ENCODE measurements at regions not wholly inside any gene's neighbourhood (a gene's known extent, or its start where the extent isn't known, plus 50 kb on each side); places are given as distances from the start of the nearest gene placed in this dataset.

DNA sequence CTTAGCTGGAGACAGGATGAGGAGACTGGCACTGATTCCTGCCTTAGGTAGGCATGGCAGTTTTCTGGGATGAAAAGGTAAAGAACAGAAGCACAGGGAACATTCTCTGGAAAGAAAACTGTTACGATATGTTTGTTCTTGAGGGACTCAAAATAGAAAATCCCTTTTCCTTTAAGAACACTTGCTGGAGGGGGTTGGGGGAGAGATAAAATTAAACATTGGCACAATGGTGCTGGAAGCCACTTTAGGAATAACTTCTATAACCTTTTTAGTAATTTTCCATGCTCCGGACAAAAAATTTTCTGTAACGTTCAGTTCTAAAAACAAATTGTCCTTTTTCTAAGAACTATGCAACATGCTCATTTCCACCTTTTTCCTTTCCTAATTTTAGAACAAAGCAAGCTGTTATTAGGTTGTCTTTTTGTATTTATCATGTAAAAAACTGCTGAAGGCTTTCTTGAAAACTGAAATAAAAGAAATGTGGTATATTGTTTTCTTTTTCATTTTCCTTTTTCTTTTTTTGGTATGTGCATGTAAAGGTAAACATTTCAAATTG is 343.8 kb downstream of the EPHA4 start:
- Histone ChIP-seq H4K20me1 (ENCODE audit: control insufficient read depth, insufficient read depth, insufficient read length) (no peaks in the 10 kb centered on the region), H4K5ac (ENCODE audit: insufficient read length, low read depth, low read length) (no peak overlapping the region), H2AK5ac (ENCODE audit: insufficient read length, low read length) (no peak overlapping the region), H4K8ac (replicated peaks; ENCODE audit: insufficient read length, low read depth, low read length) (no peak overlapping the region), H3K27me3 (ENCODE audit: insufficient read depth, low read length) (no peaks in the 10 kb centered on the region), H3K23me2 (ENCODE audit: insufficient read length, low read depth, low read length, poor library complexity, severe bottlenecking) (no peaks in the 10 kb centered on the region), H2BK20ac (ENCODE audit: low read depth, low read length, poor library complexity, severe bottlenecking) (no peak overlapping the region), H3K14ac (ENCODE audit: insufficient read depth, low read length) (no peak overlapping the region), H3K9ac (ENCODE audit: extremely low read depth, insufficient read length, low read length) (no peak overlapping the region), H3K79me1 (ENCODE audit: insufficient read depth, low read depth, low read length, poor library complexity, severe bottlenecking) (no peaks in the 10 kb centered on the region), H3T11ph (ENCODE audit: low read length) (no peak overlapping the region), H3K4me2 (ENCODE audit: insufficient read depth, insufficient read length, low read length) (no peak overlapping the region), H2AFZ (ENCODE audit: low read length) (no peak overlapping the region), H2BK12ac (ENCODE audit: insufficient read length, low read depth, low read length) (no peak overlapping the region), H2BK15ac (ENCODE audit: low read depth, low read length) (no peak overlapping the region), H2BK120ac (ENCODE audit: low read depth, low read length, poor library complexity, severe bottlenecking) (no peak overlapping the region), H2BK5ac (ENCODE audit: insufficient read length, low read length) (no peak overlapping the region), H3K79me2 (ENCODE audit: insufficient read depth, low read length) (no peaks in the 10 kb centered on the region), H3K18ac (ENCODE audit: insufficient read length, low read depth, low read length) (no peak overlapping the region), H3K23ac (ENCODE audit: insufficient read length, low read depth, low read length) (no peak overlapping the region), H3K9me3 (ENCODE audit: control insufficient read depth, low read depth, low read length) (no peaks in the 10 kb centered on the region), H3K4ac (ENCODE audit: low read depth, low read length) (no peak overlapping the region), H3K27ac (ENCODE audit: insufficient read length, low read depth, low read length) (no peak overlapping the region), H3K56ac (ENCODE audit: insufficient read length, low read depth, low read length) (no peak overlapping the region), H3K4me1 (ENCODE audit: insufficient read depth, low read length) (no peaks in the 10 kb centered on the region), H4K91ac (ENCODE audit: insufficient read length, low read depth, low read length) (no peak overlapping the region)
- Mint-ChIP-seq H3K27ac (no peak overlapping the region), H3K36me3 (ENCODE audit: insufficient read depth in 1 of 3, low read depth in 3 of 3) (no peaks in the 10 kb centered on the region), H3K9me3 (no peaks in the 10 kb centered on the region), H3K4me1 (no peaks in the 10 kb centered on the region), H3K27me3 (ENCODE audit: low read depth) (no peaks in the 10 kb centered on the region), H3K4me3 (no peak overlapping the region)
- no CpG with 5 or more reads among the region's 3 CpGs for WGBS (ENCODE audit: extremely low coverage, insufficient read length, low lambda C conversion rate)
- no peak for DNase-seq
- TF ChIP-seq CTCF (conservative IDR thresholded peaks at IDR 0.05), result no peak
